ENCODE measurements at regions not wholly inside any gene's neighbourhood (a gene's known extent, or its start where the extent isn't known, plus 50 kb on each side); places are given as distances from the start of the nearest gene placed in this dataset.
A peak's percentile ranks its signal among the peaks of the same experiment; 100 is the strongest.

GRCh38 chr5:12071455-12071854 is 167.2 kb upstream of the CTNND2 start:
- no peak for DNase-seq (ENCODE audit: low spot score in 2 of 2)
- Histone ChIP-seq H3K27ac (no peak overlapping the region), H3K36me3 (no peaks in the 10 kb centered on the region), H3K27me3 (no peaks in the 10 kb centered on the region), H3K9me3 (no peaks in the 10 kb centered on the region), H3K4me3 (no peak overlapping the region), H3K4me1 (no peaks in the 10 kb centered on the region)
- intact Hi-C loops (cut with DNase I; ENCODE audit: low total_unique reads), result no loop called here
- no peak for TF ChIP-seq POLR2A (IDR thresholded peaks at IDR 0.05)
- TF ChIP-seq CTCF (IDR thresholded peaks at IDR 0.05), result no peak
- TF ChIP-seq POLR2AphosphoS5 (IDR thresholded peaks at IDR 0.05), result no peak

GRCh38 chr5:12023614-12024241 is 119.5 kb upstream of the CTNND2 start:
- Histone ChIP-seq H3K27me3 (no peaks in the 10 kb centered on the region), H3K4me3 (no peak overlapping the region), H3K27ac (no peak overlapping the region), H3K4me1 (no peaks in the 10 kb centered on the region), H3K36me3 (no peaks in the 10 kb centered on the region), H3K9me3 (peaks cover 7 to 10% of the 10 kb centered on the region in 2 donors)
- TF ChIP-seq CTCF (IDR thresholded peaks at IDR 0.05) (peak; percentile 16 to 50 (median 46)), POLR2A (IDR thresholded peaks at IDR 0.05) (no peak), POLR2AphosphoS5 (IDR thresholded peaks at IDR 0.05) (no peak)
- DNase-seq (ENCODE audit: low spot score in 2 of 2), result no peak
- intact Hi-C loops (cut with DNase I; ENCODE audit: low total_unique reads), result no loop called here

- TF ChIP-seq POLR2A (IDR thresholded peaks at IDR 0.05), result no peak
- no peak for TF ChIP-seq CTCF (IDR thresholded peaks at IDR 0.05)
- no peak for TF ChIP-seq POLR2AphosphoS5 (IDR thresholded peaks at IDR 0.05)
- Histone ChIP-seq H3K27ac (no peak overlapping the region), H3K36me3 (no peaks in the 10 kb centered on the region), H3K9me3 (peaks cover 0 to 3% of the 10 kb centered on the region in 2 donors), H3K4me1 (no peaks in the 10 kb centered on the region), H3K4me3 (no peak overlapping the region), H3K27me3 (no peaks in the 10 kb centered on the region)
- DNase-seq (ENCODE audit: low spot score in 2 of 2), result no peak
- intact Hi-C loops (cut with DNase I; ENCODE audit: low total_unique reads), result no loop called here
Observed at GRCh38 chr5:12022444-12022843, 118.2 kb upstream of the CTNND2 start.

- H3K27ac ChIP-seq, result no peak overlapping the region
- H3K27me3 ChIP-seq, result no peaks in the 10 kb centered on the region
- H3K36me3 ChIP-seq, result no peaks in the 10 kb centered on the region
- intact Hi-C loops (cut with DNase I; ENCODE audit: low total_unique reads), result no loop called here
- H3K9me3 ChIP-seq, result peaks cover 0 to 5% of the 10 kb centered on the region in 2 donors
- TF ChIP-seq POLR2AphosphoS5 (IDR thresholded peaks at IDR 0.05) (no peak), CTCF (IDR thresholded peaks at IDR 0.05) (no peak), POLR2A (IDR thresholded peaks at IDR 0.05) (no peak)
- no peak overlapping the region for H3K4me3 ChIP-seq
- no peaks in the 10 kb centered on the region for H3K4me1 ChIP-seq
- DNase-seq (ENCODE audit: low spot score in 2 of 2), result no peak
Observed at GRCh38 chr5:12019306-12019705, 115.1 kb upstream of the CTNND2 start.

- Histone ChIP-seq H3K9me3 (peaks cover 0 to 5% of the 10 kb centered on the region in 2 donors), H3K27me3 (no peaks in the 10 kb centered on the region), H3K4me1 (no peaks in the 10 kb centered on the region), H3K36me3 (no peaks in the 10 kb centered on the region), H3K4me3 (no peak overlapping the region), H3K27ac (no peak overlapping the region)
- intact Hi-C loops (cut with DNase I; ENCODE audit: low total_unique reads), result no loop called here
- no peak for TF ChIP-seq POLR2AphosphoS5 (IDR thresholded peaks at IDR 0.05)
- no peak for TF ChIP-seq CTCF (IDR thresholded peaks at IDR 0.05)
- no peak for DNase-seq (ENCODE audit: low spot score in 2 of 2)
Observed at GRCh38 chr5:12017007-12017406, 112.8 kb upstream of the CTNND2 start.

Data from breast epithelium (tissue), 4 donors.